Neuronal stem cell (in vitro differentiated cells): ENCODE measurements at regions not wholly inside any gene's neighbourhood (a gene's known extent, or its start where the extent isn't known, plus 50 kb on each side); places are given as distances from the start of the nearest gene placed in this dataset.

Experiments
- DNase-seq: peaks from one replicate; pipeline ENCODE4 v3.0.0-alpha.2; 2013; ENCODE audit warnings: low spot score
- H2AFZ ChIP-seq: one replicate; pipeline ENCODE4 v1.6.1; 2013; ENCODE audit warnings: mild to moderate bottlenecking, low read length, inconsistent platforms
- H2AK5ac ChIP-seq: 2 replicates; pipeline ENCODE4 v1.6.1; 2013; ENCODE audit warnings: low read depth, mild to moderate bottlenecking, inconsistent platforms, low read length, moderate library complexity, mixed read lengths
- H2BK120ac ChIP-seq: 2 replicates; pipeline ENCODE4 v1.6.1; 2013; ENCODE audit warnings: low read depth, mild to moderate bottlenecking, inconsistent platforms, low read length, moderate library complexity, mixed read lengths
- H2BK12ac ChIP-seq: one replicate; pipeline ENCODE4 v1.6.1; 2013; ENCODE audit warnings: low read length, inconsistent platforms
- H2BK15ac ChIP-seq: 2 replicates; pipeline ENCODE4 v1.6.1; 2013; ENCODE audit warnings: mild to moderate bottlenecking, low read length, inconsistent platforms, mixed read lengths
- H2BK5ac ChIP-seq: one replicate; pipeline ENCODE4 v1.6.1; 2013; ENCODE audit warnings: inconsistent platforms, mild to moderate bottlenecking, low read length, moderate library complexity
- H3K14ac ChIP-seq: one replicate; pipeline ENCODE4 v1.6.1; 2013; ENCODE audit warnings: low read length, inconsistent platforms
- H3K18ac ChIP-seq: 2 replicates; pipeline ENCODE4 v1.6.1; 2013; ENCODE audit warnings: low read length, inconsistent platforms
- H3K23ac ChIP-seq: 2 replicates; pipeline ENCODE4 v1.6.1; 2013; ENCODE audit warnings: low read depth, mild to moderate bottlenecking, mixed read lengths, low read length, inconsistent platforms; ENCODE audit not compliant: poor library complexity
- H3K27ac ChIP-seq: replicated peaks from 3 replicates; pipeline ENCODE4 v1.5.1; 2013; ENCODE audit warnings: low read length, inconsistent platforms
- H3K27me3 ChIP-seq, 3 experiments: 2 replicates each; pipeline ENCODE4 v1.6.1; 2013; ENCODE audit warnings: low read length in 3 of 3, mild to moderate bottlenecking in 2 of 3, inconsistent platforms in 1 of 3, low read depth in 1 of 3, mixed read lengths in 1 of 3, moderate library complexity in 1 of 3; ENCODE audit not compliant: control insufficient read depth in 3 of 3, insufficient read depth in 3 of 3
- H3K36me3 ChIP-seq, 2 donors: replicated peaks in 1 of 2; 2 replicates each; pipeline ENCODE4 v1.6.1; 2013; ENCODE audit warnings: low read length in 2 of 2; ENCODE audit not compliant: control insufficient read depth in 2 of 2, insufficient read depth in 2 of 2
- H3K4ac ChIP-seq: 2 replicates; pipeline ENCODE4 v1.6.1; 2013; ENCODE audit warnings: inconsistent platforms, mild to moderate bottlenecking, low read length, moderate library complexity
- H3K4me1 ChIP-seq, 2 donors: 1 replicate in 1 of 2; 2 replicates in 1 of 2; pipeline ENCODE4 v1.6.1; 2013; ENCODE audit warnings: low read length in 2 of 2, low read depth in 1 of 2; ENCODE audit not compliant: control insufficient read depth in 2 of 2, insufficient read depth in 1 of 2
- H3K4me2 ChIP-seq: one replicate; pipeline ENCODE4 v1.6.1; 2013; ENCODE audit warnings: mild to moderate bottlenecking, low read length, inconsistent platforms; ENCODE audit not compliant: insufficient read depth, poor library complexity, severe bottlenecking
- H3K4me3 ChIP-seq, 2 donors: 2 replicates each; pipeline ENCODE4 v1.5.1; 2013; ENCODE audit warnings: low read length in 2 of 2, mild to moderate bottlenecking in 2 of 2, inconsistent platforms in 1 of 2, moderate library complexity in 1 of 2
- H3K79me1 ChIP-seq: one replicate; pipeline ENCODE4 v1.6.1; 2013; ENCODE audit warnings: low read depth, mild to moderate bottlenecking, inconsistent platforms, low read length, moderate library complexity
- H3K9ac ChIP-seq: one replicate; pipeline ENCODE4 v1.6.1; 2013; ENCODE audit warnings: mild to moderate bottlenecking, low read depth, low read length, inconsistent platforms; ENCODE audit not compliant: poor library complexity
- H3K9me3 ChIP-seq, 2 donors: replicated peaks in 1 of 2; 2 replicates each; pipeline versions ENCODE3 to v1.6.1; 2013; ENCODE audit warnings: low read length in 2 of 2, mild to moderate bottlenecking in 2 of 2, inconsistent platforms in 1 of 2, low read depth in 1 of 2, mixed read lengths in 1 of 2, moderate library complexity in 1 of 2; ENCODE audit not compliant: control insufficient read depth in 2 of 2, insufficient read depth in 1 of 2
- H4K8ac ChIP-seq: one replicate; pipeline ENCODE4 v1.6.1; 2013; ENCODE audit warnings: low read depth, mild to moderate bottlenecking, inconsistent platforms, low read length, moderate library complexity
- H4K91ac ChIP-seq: one replicate; pipeline ENCODE4 v1.6.1; 2013; ENCODE audit warnings: low read length, low read depth, mild to moderate bottlenecking, inconsistent platforms; ENCODE audit not compliant: poor library complexity
- WGBS, 2 donors: extraction: QIAGEN DNeasy Blood & Tissue Kit; methylation state at CpG; one replicate each; pipeline ENCODE4 v1.1.7; 2013; ENCODE audit warnings: missing lambda C conversion rate in 2 of 2, mixed read lengths in 1 of 2; ENCODE audit not compliant: insufficient read length in 2 of 2, insufficient replicate concordance in 1 of 2; ENCODE audit errors: extremely low coverage in 2 of 2; 5-methylcytosine and 5-hydroxymethylcytosine counted together

DNA sequence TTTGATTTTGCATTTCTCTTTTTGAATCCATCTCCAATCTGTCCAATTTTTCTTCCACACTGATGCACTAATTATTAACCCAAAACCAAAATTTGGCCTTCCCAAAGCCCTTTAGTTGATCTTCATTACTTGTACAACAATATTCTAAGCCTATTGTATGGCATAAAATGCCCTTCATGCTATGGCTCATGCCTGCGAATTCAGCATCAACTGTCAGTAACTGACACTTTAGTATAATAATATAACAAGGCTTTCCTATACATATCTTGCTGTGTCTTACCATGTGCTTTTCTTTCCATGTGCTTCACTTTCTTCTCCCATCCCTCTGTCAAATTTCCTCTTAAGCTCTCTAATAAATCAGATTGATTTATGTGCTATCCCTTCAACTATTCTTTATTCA lies 154.0 kb upstream of the TFPI start:
- no peaks in the 10 kb centered on the region for H3K27me3 ChIP-seq
- H3K9me3 ChIP-seq, result no peaks in the 10 kb centered on the region
- H3K4me2 ChIP-seq, result no peak overlapping the region
- H3K36me3 ChIP-seq, result no peaks in the 10 kb centered on the region
- DNase-seq, result no peak
- H3K4ac ChIP-seq, result no peak overlapping the region
- no peak overlapping the region for H3K23ac ChIP-seq
- H4K8ac ChIP-seq, result no peak overlapping the region
- H2AK5ac ChIP-seq, result no peak overlapping the region
- no peak overlapping the region for H3K27ac ChIP-seq
- H2AFZ ChIP-seq, result no peak overlapping the region
- no peaks in the 10 kb centered on the region for H3K79me1 ChIP-seq
- no peak overlapping the region for H2BK120ac ChIP-seq
- H2BK15ac ChIP-seq, result no peak overlapping the region
- H3K9ac ChIP-seq, result no peak overlapping the region
- H3K4me3 ChIP-seq, result no peak overlapping the region
- H2BK12ac ChIP-seq, result no peak overlapping the region
- H3K18ac ChIP-seq, result no peak overlapping the region
- no CpG with 5 or more reads among the region's 1 CpG for WGBS, 2 donors
- H4K91ac ChIP-seq, result no peak overlapping the region
- H3K14ac ChIP-seq, result no peak overlapping the region
- H3K4me1 ChIP-seq, result no peaks in the 10 kb centered on the region
- H2BK5ac ChIP-seq, result no peak overlapping the region

- Histone ChIP-seq H3K36me3 (no peaks in the 10 kb centered on the region), H3K9me3 (no peaks in the 10 kb centered on the region)
- no CpG with 5 or more reads among the region's 2 CpGs for WGBS, 2 donors
These were observed 154.8 kb upstream of the TFPI start for GRCh38 chr2:187709065-187709464.

GRCh38 chr2:187710791-187711521 lies 156.7 kb upstream of the TFPI start:
- no peak overlapping the region for H3K9ac ChIP-seq
- H4K91ac ChIP-seq, result no peak overlapping the region
- H3K4me2 ChIP-seq, result no peak overlapping the region
- H3K4ac ChIP-seq, result no peak overlapping the region
- H2AK5ac ChIP-seq, result no peak overlapping the region
- H2BK5ac ChIP-seq, result no peak overlapping the region
- H3K36me3 ChIP-seq, result no peaks in the 10 kb centered on the region
- H4K8ac ChIP-seq, result no peak overlapping the region
- no peak overlapping the region for H2BK15ac ChIP-seq
- no peaks in the 10 kb centered on the region for H3K27me3 ChIP-seq
- no peaks in the 10 kb centered on the region for H3K4me1 ChIP-seq
- no peak overlapping the region for H3K14ac ChIP-seq
- no peak overlapping the region for H2BK12ac ChIP-seq
- no peak overlapping the region for H3K4me3 ChIP-seq
- H3K9me3 ChIP-seq, result peaks cover 0 to 5% of the 10 kb centered on the region in 2 donors
- no peak overlapping the region for H3K18ac ChIP-seq
- H2AFZ ChIP-seq, result no peak overlapping the region
- no peak overlapping the region for H3K23ac ChIP-seq
- no peak overlapping the region for H3K27ac ChIP-seq
- H3K79me1 ChIP-seq, result no peaks in the 10 kb centered on the region
- H2BK120ac ChIP-seq, result no peak overlapping the region
- DNase-seq, result no peak

More at GRCh38 chr2:187709065-187709464, 154.8 kb upstream of the TFPI start:
- H2AK5ac ChIP-seq, result no peak overlapping the region
- no peak overlapping the region for H3K4ac ChIP-seq
- H3K14ac ChIP-seq, result no peak overlapping the region
- no peak overlapping the region for H2BK5ac ChIP-seq
- no peak overlapping the region for H2AFZ ChIP-seq
- no peak overlapping the region for H2BK15ac ChIP-seq
- no peaks in the 10 kb centered on the region for H3K4me1 ChIP-seq
- no peak overlapping the region for H2BK12ac ChIP-seq
- no peak overlapping the region for H3K4me3 ChIP-seq
- no peaks in the 10 kb centered on the region for H3K79me1 ChIP-seq
- no peak overlapping the region for H3K9ac ChIP-seq
- H3K27me3 ChIP-seq, result no peaks in the 10 kb centered on the region
- no peak overlapping the region for H3K27ac ChIP-seq
- no peak overlapping the region for H4K8ac ChIP-seq
- H3K23ac ChIP-seq, result no peak overlapping the region
- H3K18ac ChIP-seq, result no peak overlapping the region
- no peak overlapping the region for H4K91ac ChIP-seq
- H2BK120ac ChIP-seq, result no peak overlapping the region
- DNase-seq, result no peak
- no peak overlapping the region for H3K4me2 ChIP-seq

- no peaks in the 10 kb centered on the region for H3K36me3 ChIP-seq
- H3K23ac ChIP-seq, result no peak overlapping the region
- no peak overlapping the region for H3K27ac ChIP-seq
- no peaks in the 10 kb centered on the region for H3K4me1 ChIP-seq
- no peak overlapping the region for H2BK12ac ChIP-seq
- H3K27me3 ChIP-seq, result no peaks in the 10 kb centered on the region
- H3K4me3 ChIP-seq, result no peak overlapping the region
- no peak overlapping the region for H2BK5ac ChIP-seq
- H3K9ac ChIP-seq, result no peak overlapping the region
- H3K14ac ChIP-seq, result no peak overlapping the region
- no peak overlapping the region for H3K18ac ChIP-seq
- H3K9me3 ChIP-seq, result peaks cover 0 to 5% of the 10 kb centered on the region in 2 donors
- DNase-seq, result no peak
- no peak overlapping the region for H2AFZ ChIP-seq
- no peak overlapping the region for H2AK5ac ChIP-seq
- no peak overlapping the region for H2BK120ac ChIP-seq
- H2BK15ac ChIP-seq, result no peak overlapping the region
- no peak overlapping the region for H3K4me2 ChIP-seq
- H3K4ac ChIP-seq, result no peak overlapping the region
- no peaks in the 10 kb centered on the region for H3K79me1 ChIP-seq
- no peak overlapping the region for H4K8ac ChIP-seq
- no peak overlapping the region for H4K91ac ChIP-seq
These were observed 161.4 kb upstream of the TFPI start for GRCh38 chr2:187715590-187715989.
